Loucy (cell line): ENCODE measurements at regions not wholly inside any gene's neighbourhood (a gene's known extent, or its start where the extent isn't known, plus 50 kb on each side); places are given as distances from the start of the nearest gene placed in this dataset.
"Not testable (repeated sequence)": the region's sequence is repeated elsewhere in the genome, so short reads cannot be mapped to it uniquely, and the experiment has no call there.

ENCODE experiments used
- H2AFZ ChIP-seq: fragments of 200-600 bp; sonication (generic); 2 replicates; pipeline ENCODE4 v1.6.0; 2016; ENCODE audit warnings: antibody characterized with exemption, mild to moderate bottlenecking, low read length, moderate library complexity
- H3F3A ChIP-seq: fragments of 200-600 bp; 2 replicates; pipeline ENCODE4 v1.6.0; 2016; ENCODE audit warnings: antibody characterized with exemption, low read depth, mild to moderate bottlenecking
- H3K27me3 ChIP-seq: fragments of 200-600 bp; sonication (generic); 2 replicates; pipeline ENCODE4 v1.6.1; 2014; ENCODE audit warnings: low read length, mild to moderate bottlenecking; ENCODE audit not compliant: insufficient read depth, poor library complexity, severe bottlenecking
- H3K36me3 ChIP-seq: fragments of 200-600 bp; sonication (generic); 2 replicates; pipeline ENCODE4 v1.6.1; 2016; ENCODE audit warnings: low read length; ENCODE audit not compliant: insufficient read depth
- H3K4me1 ChIP-seq: fragments of 200-600 bp; sonication (generic); 2 replicates; pipeline ENCODE4 v1.5.1; 2014; ENCODE audit warnings: low read length, mild to moderate bottlenecking; ENCODE audit not compliant: insufficient read depth, poor library complexity, severe bottlenecking
- H3K4me2 ChIP-seq: fragments of 200-600 bp; sonication (generic); 2 replicates; pipeline ENCODE4 v1.6.0; 2014; ENCODE audit warnings: antibody characterized with exemption, low read length, low read depth, mild to moderate bottlenecking; ENCODE audit not compliant: poor library complexity, severe bottlenecking
- H3K4me3 ChIP-seq: fragments of 200-600 bp; sonication (generic); 2 replicates; pipeline ENCODE4 v1.5.1; 2014; ENCODE audit warnings: low read length, mild to moderate bottlenecking, mixed read lengths; ENCODE audit not compliant: poor library complexity, severe bottlenecking
- H3K79me2 ChIP-seq: fragments of 200-600 bp; sonication (generic); 2 replicates; pipeline ENCODE4 v1.6.1; 2014; ENCODE audit warnings: low read length; ENCODE audit not compliant: insufficient read depth
- H3K9ac ChIP-seq: fragments of 200-600 bp; sonication (generic); 2 replicates; pipeline ENCODE4 v1.6.0; 2014; ENCODE audit warnings: mild to moderate bottlenecking, low read depth, low read length, moderate library complexity; ENCODE audit not compliant: poor library complexity, severe bottlenecking
- H3K9me2 ChIP-seq: fragments of 200-600 bp; sonication (generic); replicated peaks from 2 replicates; pipeline ENCODE4 v1.6.1; 2016; ENCODE audit warnings: low read depth, low read length, mixed read lengths
- H3K9me3 ChIP-seq: fragments of 200-600 bp; sonication (generic); 2 replicates; pipeline ENCODE4 v1.6.1; 2014; ENCODE audit warnings: mild to moderate bottlenecking, antibody characterized with exemption, low read length, low read depth; ENCODE audit not compliant: insufficient read depth
- H4K20me1 ChIP-seq: fragments of 200-600 bp; sonication (generic); 2 replicates; pipeline ENCODE4 v1.6.0; 2014; ENCODE audit warnings: antibody characterized with exemption, low read length, mild to moderate bottlenecking; ENCODE audit not compliant: insufficient read depth, poor library complexity, severe bottlenecking
- CTCF ChIP-seq: fragments of 200-600 bp; sonication (generic); conservative IDR thresholded peaks from 2 replicates; pipeline ENCODE4 v1.5.1; 2014; ENCODE audit warnings: mild to moderate bottlenecking, antibody characterized with exemption, low read length
- EZH2phosphoT487 ChIP-seq: fragments of 200-600 bp; IDR thresholded peaks from 2 replicates; pipeline ENCODE4 v1.6.1; 2018; ENCODE audit warnings: antibody characterized with exemption, mild to moderate bottlenecking, moderate library complexity, borderline replicate concordance

- Histone ChIP-seq H3K27me3 (no peaks in the 10 kb centered on the region), H3K4me3 (no peak overlapping the region), H3K9me2 (no peaks in the 10 kb centered on the region), H4K20me1 (no peaks in the 10 kb centered on the region), H3K4me2 (no peak overlapping the region), H3K9me3 (no peaks in the 10 kb centered on the region), H3K79me2 (no peaks in the 10 kb centered on the region), H3K9ac (no peak overlapping the region), H3F3A (no peaks in the 10 kb centered on the region), H3K36me3 (no peaks in the 10 kb centered on the region), H3K4me1 (no peaks in the 10 kb centered on the region), H2AFZ (no peak overlapping the region)
- TF ChIP-seq EZH2phosphoT487: no peak
- no peak for TF ChIP-seq CTCF
Measured at GRCh38 chr3:139267300-139268246, 76.2 kb upstream of the MRPS22 start.

GRCh38 chr3:139269984-139270383 is 73.8 kb upstream of the MRPS22 start:
- Histone ChIP-seq H3K9ac (no peak overlapping the region), H3K27me3 (no peaks in the 10 kb centered on the region), H3K4me3 (no peak overlapping the region), H4K20me1 (no peaks in the 10 kb centered on the region), H3K9me3 (no peaks in the 10 kb centered on the region), H3K79me2 (no peaks in the 10 kb centered on the region), H2AFZ (no peak overlapping the region), H3K4me1 (no peaks in the 10 kb centered on the region), H3K4me2 (no peak overlapping the region), H3F3A (no peaks in the 10 kb centered on the region), H3K9me2 (no peaks in the 10 kb centered on the region), H3K36me3 (no peaks in the 10 kb centered on the region)
- TF ChIP-seq CTCF (no peak), EZH2phosphoT487 (no peak)

- not testable (repeated sequence) for H3K4me3 ChIP-seq, H3K9ac ChIP-seq, H3K36me3 ChIP-seq, H3K9me2 ChIP-seq, H2AFZ ChIP-seq, H3K79me2 ChIP-seq, H3K9me3 ChIP-seq, H3K27me3 ChIP-seq, H4K20me1 ChIP-seq, H3F3A ChIP-seq, H3K4me2 ChIP-seq, H3K4me1 ChIP-seq
Measured at GRCh38 chr3:139270652-139271051, 73.2 kb upstream of the MRPS22 start.
